ENCODE measurements at regions not wholly inside any gene's neighbourhood (a gene's known extent, or its start where the extent isn't known, plus 50 kb on each side); places are given as distances from the start of the nearest gene placed in this dataset.

DNA sequence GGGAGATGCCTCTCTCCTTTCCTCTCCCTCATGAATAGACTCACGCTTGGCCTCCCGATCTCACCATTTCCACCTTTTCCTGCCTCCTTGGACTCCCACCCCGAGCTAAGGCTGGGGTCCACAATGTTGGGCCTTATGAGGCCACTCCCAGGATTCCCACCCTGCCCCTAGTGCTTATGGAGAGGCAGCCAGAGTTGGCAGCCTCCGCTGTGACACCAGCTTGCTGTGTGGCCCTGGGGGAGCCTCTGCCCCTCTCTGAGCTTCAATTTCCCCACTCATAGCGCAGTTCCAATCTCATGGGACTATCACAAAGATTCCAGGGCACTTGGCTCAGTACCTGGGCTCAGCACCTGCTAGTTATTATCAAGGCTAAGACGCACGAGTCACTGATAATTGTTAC is 118.7 kb upstream of the WNT4 start:
- H3K36me3 Mint-ChIP-seq: no peaks in the 10 kb centered on the region
- no peaks in the 10 kb centered on the region for H3K9me3 Mint-ChIP-seq (ENCODE audit: low read depth)
- no peak overlapping the region for H3K4me3 Mint-ChIP-seq
- no peak overlapping the region for H3K27ac Mint-ChIP-seq
- no peaks in the 10 kb centered on the region for H3K4me1 Mint-ChIP-seq (ENCODE audit: low read depth)
- no peaks in the 10 kb centered on the region for H3K27me3 Mint-ChIP-seq

DNA sequence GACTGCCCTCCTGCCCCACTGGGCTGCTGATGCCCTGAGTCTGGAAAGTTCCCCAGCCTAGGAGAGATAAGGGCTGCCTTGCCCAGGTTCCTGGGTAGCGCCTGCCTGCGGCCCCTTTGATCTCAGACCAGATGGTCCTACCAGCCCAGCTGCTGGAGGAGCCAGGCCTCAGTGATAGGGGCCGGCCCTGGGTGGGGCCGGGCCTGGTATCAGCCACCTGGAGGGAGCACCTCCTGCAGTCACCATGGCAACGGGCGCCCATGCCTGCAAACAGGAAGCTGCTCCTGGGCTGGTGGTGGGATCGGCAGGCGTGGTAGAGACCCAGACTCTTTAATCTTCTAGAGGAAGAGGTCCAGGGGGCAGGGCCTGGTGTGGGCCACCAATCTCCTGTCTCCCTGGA is 119.7 kb upstream of the WNT4 start:
- H3K27me3 Mint-ChIP-seq: no peaks in the 10 kb centered on the region

DNA sequence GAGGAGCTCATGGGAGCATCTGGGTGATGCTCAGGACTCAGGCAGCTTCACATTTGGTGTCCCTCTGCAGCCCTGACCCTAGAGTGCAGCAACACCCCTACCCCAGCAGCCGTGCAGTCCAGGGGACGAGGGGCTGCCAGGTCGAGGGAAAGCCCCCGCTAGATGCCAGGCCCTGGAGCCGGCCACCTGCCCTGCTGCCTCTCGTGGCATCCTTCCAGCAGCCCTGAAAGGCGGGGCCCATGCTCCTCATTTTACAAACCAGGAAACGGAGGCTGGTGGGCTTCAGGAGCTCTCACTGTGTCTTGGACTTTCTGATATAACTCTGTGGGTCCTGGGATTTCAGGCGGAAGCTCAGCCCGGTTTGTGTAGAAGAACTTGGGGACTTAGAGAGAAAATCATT is 120.5 kb upstream of the WNT4 start:
- H3K27ac Mint-ChIP-seq: no peak overlapping the region
- no peak overlapping the region for H3K4me3 Mint-ChIP-seq
- H3K4me1 Mint-ChIP-seq (ENCODE audit: low read depth): no peaks in the 10 kb centered on the region
- H3K36me3 Mint-ChIP-seq: no peaks in the 10 kb centered on the region
- no peaks in the 10 kb centered on the region for H3K27me3 Mint-ChIP-seq
- no peaks in the 10 kb centered on the region for H3K9me3 Mint-ChIP-seq (ENCODE audit: low read depth)

More for the DNA sequence above, 119.7 kb upstream of the WNT4 start:
- Mint-ChIP-seq H3K4me3 (no peak overlapping the region), H3K27ac (no peak overlapping the region), H3K9me3 (ENCODE audit: low read depth) (no peaks in the 10 kb centered on the region), H3K4me1 (ENCODE audit: low read depth) (no peaks in the 10 kb centered on the region), H3K36me3 (no peaks in the 10 kb centered on the region)

DNA sequence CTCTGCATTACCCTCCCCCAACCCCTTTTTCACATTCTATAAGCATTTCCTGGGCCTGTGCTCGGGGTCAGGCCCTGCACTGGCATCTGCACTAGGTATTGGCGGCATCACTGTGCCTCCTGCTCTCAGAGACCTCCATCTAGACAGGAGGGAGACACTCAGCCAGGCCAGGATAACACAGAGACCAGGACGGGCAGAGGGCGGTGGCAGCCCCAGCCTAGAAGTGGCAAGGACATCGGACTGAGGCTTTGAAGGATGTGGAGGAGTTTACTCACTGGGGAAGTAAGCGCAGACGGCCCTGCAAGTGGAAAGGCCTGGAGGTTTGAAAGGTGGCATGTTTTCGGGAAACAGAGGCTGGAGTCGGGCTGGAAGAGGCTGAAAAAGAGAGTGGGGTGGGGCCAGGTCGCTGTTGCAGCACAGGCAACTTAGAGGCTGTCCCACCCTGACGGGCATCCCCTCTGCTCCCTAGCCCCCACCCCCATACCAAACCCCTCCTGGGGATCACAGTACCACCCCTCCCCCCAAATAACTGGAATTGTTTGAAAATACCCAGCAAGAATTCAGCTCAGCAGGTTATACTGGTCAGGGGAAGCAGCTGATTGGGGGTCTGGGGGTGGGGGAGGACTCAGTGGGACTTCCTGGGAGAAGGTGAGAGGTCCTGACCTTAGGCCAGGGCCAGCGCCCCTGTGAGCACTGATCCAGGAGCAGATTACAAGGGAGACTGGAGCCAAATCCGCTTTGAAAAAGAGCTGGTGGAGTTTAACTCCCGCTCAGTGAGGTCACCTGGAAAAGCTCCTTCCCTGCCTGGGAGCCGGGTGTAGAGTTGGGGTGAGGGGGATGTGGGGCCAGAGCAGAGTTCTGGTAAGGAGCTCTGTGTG is 121.8 kb upstream of the WNT4 start:
- no peak overlapping the region for H3K27ac Mint-ChIP-seq
- H3K4me3 Mint-ChIP-seq: no peak overlapping the region
- no peaks in the 10 kb centered on the region for H3K9me3 Mint-ChIP-seq (ENCODE audit: low read depth)
- no peaks in the 10 kb centered on the region for H3K27me3 Mint-ChIP-seq
- H3K36me3 Mint-ChIP-seq: no peaks in the 10 kb centered on the region
- no peaks in the 10 kb centered on the region for H3K4me1 Mint-ChIP-seq (ENCODE audit: low read depth)

DNA sequence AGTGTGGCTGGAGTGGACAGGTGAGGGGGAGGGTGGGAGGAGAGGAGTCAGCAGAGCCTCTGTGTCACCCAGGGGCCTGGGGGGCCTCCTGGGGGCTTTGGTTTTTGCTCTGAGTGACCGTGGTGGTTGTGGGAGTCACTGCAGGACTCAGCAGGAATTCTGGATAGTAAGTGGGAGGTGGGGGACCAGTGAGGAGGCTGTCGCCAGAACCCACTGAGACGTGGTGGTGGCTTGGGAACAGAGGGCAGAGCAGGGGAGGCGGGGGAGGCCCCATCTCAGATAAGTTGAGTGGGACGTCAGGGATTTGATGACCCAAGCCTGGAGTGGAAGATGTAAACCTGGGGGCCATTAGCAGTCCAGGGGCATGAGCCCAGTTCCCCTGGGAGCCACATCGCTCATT is 123.2 kb upstream of the WNT4 start:
- Mint-ChIP-seq H3K4me1 (ENCODE audit: low read depth) (no peaks in the 10 kb centered on the region), H3K27ac (no peak overlapping the region), H3K27me3 (no peaks in the 10 kb centered on the region), H3K36me3 (no peaks in the 10 kb centered on the region), H3K9me3 (ENCODE audit: low read depth) (no peaks in the 10 kb centered on the region), H3K4me3 (no peak overlapping the region)

DNA sequence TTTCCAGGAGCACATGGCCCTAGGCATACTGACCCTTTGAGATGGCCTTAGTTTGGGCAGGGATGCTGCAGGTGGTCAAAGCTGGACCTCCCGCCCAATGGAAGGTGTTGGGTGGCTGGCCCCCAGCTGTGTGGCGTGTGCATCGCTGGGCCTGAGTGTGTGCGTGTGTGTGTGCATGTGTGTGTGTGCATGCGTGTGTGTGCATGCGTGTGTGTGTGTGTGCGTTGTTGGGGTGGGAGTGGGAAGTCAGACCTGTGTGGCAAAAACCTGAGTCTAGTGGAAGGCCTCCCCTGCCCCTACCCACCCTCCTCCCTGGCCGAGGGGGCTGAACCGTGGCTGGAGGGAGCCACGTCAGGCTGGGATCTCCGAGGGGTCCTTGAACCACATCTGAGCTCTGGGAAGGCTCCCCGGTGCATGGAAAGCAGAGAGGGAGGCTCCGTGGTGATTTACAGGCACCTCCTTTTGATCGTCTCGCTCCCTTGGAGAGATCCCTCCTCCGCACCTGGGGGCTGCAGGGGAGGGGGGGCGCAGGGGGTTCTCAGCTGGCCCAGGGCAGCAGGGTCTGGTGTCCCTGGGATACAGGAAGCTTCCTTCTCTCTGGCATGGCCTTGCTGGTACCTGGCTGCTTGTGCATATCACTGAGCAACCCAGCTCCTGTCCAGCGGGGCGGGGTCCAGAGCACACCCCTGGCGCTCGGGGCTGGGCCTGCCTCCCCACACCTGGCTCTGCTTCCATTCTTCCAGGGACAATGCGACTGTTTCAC is 124.7 kb upstream of the WNT4 start:
- no peaks in the 10 kb centered on the region for H3K36me3 Mint-ChIP-seq
- no peaks in the 10 kb centered on the region for H3K27me3 Mint-ChIP-seq
- no peak overlapping the region for H3K27ac Mint-ChIP-seq
- H3K4me1 Mint-ChIP-seq (ENCODE audit: low read depth): no peaks in the 10 kb centered on the region
- no peak overlapping the region for H3K4me3 Mint-ChIP-seq
- no peaks in the 10 kb centered on the region for H3K9me3 Mint-ChIP-seq (ENCODE audit: low read depth)

DNA sequence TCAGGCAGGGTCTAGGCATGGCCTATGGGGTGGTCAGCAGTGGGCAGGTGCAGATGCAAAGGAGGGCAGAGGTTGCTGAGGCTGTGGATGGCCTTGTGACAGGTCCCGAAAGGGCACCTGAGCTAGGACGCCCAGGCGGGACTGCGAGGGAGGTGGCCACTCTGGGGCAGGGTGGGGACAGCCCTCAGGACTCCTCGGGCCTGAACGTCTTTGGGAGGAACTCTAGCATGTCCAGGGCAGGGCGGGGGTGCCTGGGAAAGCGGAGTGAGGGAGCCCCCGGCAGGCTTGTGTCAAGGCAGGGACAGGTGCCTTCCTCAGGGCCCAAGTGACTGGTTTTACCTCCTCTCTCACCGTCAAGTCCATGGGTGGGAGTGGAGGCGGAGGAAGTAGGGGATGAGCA is 125.4 kb upstream of the WNT4 start:
- Mint-ChIP-seq H3K27me3 (no peaks in the 10 kb centered on the region), H3K36me3 (no peaks in the 10 kb centered on the region), H3K27ac (no peak overlapping the region), H3K4me1 (ENCODE audit: low read depth) (no peaks in the 10 kb centered on the region), H3K9me3 (ENCODE audit: low read depth) (no peaks in the 10 kb centered on the region), H3K4me3 (no peak overlapping the region)

DNA sequence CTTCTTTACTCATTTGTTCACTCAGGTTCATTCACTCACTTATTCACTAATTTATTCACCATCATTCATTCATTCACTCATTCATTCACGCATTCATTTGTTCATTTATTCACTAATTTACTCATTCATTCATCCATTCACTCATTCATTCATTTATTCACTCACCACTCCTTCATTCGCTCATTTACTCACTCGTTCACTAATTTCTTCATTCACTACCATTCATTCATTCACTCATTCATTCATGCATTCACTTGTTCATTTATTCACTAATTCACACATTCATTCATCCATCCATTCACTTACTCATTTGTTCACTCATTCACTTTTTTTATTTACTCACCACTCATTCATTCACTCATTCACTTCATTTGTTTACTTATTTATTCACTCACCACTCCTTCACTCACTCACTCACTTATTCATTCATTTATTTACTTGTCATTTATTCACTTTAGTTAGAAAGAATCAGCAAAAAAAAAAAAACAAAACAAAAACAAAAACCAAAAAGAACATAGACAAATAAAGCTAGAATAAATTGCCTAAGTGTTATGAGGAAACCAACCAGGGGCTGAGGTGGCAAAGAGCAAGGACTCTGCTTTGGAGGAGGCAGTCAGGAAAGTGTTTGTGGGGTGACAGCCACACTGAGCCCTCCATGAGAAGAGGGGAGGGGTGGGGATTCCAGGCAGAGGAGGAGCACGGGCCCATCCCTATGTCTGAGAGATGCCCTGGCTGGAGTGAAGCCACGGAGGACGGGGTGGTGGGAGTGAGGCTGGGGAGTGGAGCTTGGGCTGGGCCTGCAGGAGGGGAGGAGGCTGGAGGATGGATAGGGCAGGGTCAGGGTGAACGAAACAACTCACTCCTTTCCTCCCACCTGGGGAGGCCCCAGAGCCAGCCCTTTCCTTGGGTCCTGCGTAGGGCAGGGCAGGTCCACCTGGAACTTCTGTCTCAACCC is 129.2 kb upstream of the WNT4 start:
- Mint-ChIP-seq H3K27ac (no peak overlapping the region), H3K36me3 (no peaks in the 10 kb centered on the region)

DNA sequence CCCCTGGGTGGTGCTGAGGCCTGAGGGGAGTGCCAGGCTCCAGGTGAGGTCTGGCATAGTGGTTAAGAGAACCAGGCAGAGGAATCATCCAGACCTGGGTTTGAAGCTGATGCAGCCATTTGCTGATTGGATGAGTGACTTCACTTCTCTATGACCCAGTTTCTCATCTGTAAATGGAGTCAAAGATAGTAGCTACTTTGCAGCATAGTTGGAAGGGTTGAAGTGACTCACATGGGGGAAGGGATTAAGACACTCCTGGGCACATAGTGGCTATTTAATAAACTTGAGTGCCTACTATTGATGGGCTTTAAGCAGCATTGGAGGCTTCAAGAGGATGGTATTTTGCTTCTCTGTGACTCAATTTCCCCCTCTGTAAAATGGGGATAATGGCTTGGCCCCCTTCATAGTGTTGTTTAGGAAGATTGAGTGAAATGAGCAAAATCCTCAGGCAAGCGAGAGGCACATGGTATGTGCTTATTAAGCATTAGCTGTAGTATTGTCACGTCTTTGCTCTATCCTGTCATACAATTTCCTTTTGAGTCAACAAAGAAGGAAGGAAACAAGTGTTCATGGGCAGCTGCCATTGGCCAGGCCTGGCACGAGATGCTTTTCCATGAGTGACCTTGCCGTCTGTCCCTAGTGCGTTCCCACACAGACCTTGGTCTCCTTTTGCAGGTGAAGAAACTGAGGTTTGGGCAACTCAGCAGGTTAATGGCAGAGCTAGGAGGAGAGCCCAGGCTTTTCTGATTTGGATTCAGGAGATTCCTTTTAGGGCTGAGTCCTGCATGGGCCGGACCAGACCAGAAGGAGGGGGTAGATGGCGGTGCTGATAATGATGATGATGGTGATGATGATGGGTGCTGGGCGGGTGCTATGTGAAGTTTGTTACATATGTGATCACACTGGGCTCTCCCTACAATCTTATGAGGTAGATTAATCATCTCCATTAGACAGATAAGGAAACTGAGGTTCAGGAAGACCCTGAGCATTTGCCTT is 131.1 kb upstream of the WNT4 start:
- Mint-ChIP-seq H3K4me3 (no peak overlapping the region), H3K4me1 (ENCODE audit: low read depth) (no peaks in the 10 kb centered on the region), H3K27ac (no peak overlapping the region), H3K36me3 (no peaks in the 10 kb centered on the region), H3K27me3 (peaks cover 3% of the 10 kb centered on the region), H3K9me3 (ENCODE audit: low read depth) (no peaks in the 10 kb centered on the region)

More for the DNA sequence above, 129.2 kb upstream of the WNT4 start:
- Mint-ChIP-seq H3K4me1 (ENCODE audit: low read depth) (no peaks in the 10 kb centered on the region), H3K4me3 (no peak overlapping the region), H3K27me3 (peaks cover 3% of the 10 kb centered on the region), H3K9me3 (ENCODE audit: low read depth) (no peaks in the 10 kb centered on the region)

DNA sequence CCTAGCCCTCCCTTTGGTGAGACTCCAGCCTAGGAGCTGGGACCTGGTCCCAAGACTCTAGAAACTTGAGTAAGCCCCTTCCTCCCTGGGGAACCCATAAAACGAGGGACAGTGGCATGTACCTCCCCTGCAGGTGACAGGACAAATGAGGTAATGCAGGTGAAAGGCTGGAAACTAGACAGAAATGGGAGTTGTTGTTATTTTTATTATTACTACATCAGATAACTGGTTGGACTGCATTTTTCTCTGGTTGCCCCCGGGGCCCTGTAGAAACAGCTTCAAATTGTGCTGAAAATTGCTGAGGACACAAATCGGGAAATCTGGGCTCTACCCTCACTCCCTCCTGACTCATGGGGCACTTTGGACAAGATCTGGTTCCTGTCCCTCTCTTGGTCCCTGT is 132.3 kb upstream of the WNT4 start:
- Mint-ChIP-seq H3K4me3 (no peak overlapping the region), H3K27ac (no peak overlapping the region)

DNA sequence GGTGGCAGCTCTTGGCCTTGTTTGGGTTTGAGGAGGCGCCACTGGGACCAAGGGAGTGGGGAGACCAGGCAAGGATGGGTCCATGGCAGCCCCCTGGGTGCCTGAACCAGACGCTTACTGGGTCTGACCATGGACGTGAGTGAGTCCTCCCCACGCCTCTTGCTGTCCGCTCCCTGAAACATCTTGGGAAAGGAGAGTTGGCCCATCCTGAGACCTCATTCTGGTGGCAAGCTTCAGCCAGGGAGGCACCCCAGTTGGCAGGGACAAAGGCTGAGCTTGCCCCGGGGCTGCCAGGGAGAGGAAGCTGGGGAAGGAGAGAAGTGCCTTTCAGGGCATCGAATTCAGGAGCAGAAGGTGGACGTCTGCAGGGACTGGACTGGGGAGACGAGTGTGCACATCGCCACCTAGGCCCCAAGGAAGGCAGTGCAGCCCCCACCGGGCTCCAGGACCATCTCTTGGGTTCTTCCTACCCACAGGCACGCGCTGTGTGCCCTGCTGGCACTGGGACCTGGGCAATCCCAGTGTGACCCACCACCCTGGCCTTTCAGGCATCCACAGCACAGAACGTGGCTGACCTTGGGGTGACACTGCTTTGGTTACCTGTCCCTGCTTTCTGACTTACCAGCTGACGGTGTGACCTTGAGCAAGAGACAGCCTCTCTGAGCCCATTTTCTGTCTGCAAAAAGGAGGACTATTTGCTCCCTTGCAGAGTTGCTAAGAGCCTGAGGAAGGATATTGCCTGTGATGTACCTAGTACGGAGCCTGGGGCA is 132.9 kb upstream of the WNT4 start:
- no peaks in the 10 kb centered on the region for H3K36me3 Mint-ChIP-seq
- H3K4me1 Mint-ChIP-seq (ENCODE audit: low read depth): no peaks in the 10 kb centered on the region
- peaks cover 8% of the 10 kb centered on the region for H3K27me3 Mint-ChIP-seq
- H3K9me3 Mint-ChIP-seq (ENCODE audit: low read depth): no peaks in the 10 kb centered on the region
- H3K4me3 Mint-ChIP-seq: no peak overlapping the region
- no peak overlapping the region for H3K27ac Mint-ChIP-seq

More for the DNA sequence above, 132.3 kb upstream of the WNT4 start:
- Mint-ChIP-seq H3K4me1 (ENCODE audit: low read depth) (no peaks in the 10 kb centered on the region), H3K27me3 (peaks cover 5% of the 10 kb centered on the region), H3K9me3 (ENCODE audit: low read depth) (no peaks in the 10 kb centered on the region), H3K36me3 (no peaks in the 10 kb centered on the region)

DNA sequence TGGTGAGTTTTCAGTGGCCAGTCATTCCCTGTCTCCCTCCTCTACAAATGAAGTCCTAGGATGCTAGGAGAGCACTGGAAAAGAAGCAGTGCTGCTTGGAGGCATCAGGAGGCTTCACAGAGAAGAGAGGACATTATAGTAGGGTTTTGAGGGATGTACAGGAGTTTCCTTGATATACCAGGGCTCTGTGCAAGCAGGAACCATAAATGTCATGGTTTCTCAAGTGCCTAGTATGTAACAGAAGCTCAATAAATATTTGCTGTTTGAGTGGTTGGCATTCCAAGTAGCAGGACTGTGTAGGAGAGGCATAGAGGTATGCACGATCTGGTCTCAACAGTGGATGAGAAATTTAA is 133.5 kb upstream of the WNT4 start:
- H3K4me3 Mint-ChIP-seq: no peak overlapping the region
- no peak overlapping the region for H3K27ac Mint-ChIP-seq
- peaks cover 8% of the 10 kb centered on the region for H3K27me3 Mint-ChIP-seq
- no peaks in the 10 kb centered on the region for H3K4me1 Mint-ChIP-seq (ENCODE audit: low read depth)
- H3K9me3 Mint-ChIP-seq (ENCODE audit: low read depth): no peaks in the 10 kb centered on the region
- H3K36me3 Mint-ChIP-seq: no peaks in the 10 kb centered on the region

DNA sequence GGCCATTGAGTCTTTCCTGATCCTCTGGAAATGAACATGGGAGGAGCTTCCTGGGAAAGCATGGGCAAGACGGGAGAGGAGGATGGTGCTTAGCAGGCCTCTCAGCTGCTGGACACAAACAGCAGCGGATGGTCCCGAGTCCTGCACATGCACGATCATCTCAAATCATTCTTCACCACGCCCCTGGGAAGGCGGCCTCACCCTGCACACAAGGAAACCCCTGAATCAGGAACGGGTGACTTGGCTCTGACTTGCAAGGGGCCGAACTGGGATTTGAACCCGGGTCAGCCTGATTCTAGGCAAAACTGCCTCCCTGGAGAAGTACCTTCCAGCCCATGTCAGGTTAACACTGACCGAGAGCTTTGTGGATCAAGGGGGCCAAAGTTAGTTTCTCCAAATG is 134.8 kb upstream of the WNT4 start:
- no peaks in the 10 kb centered on the region for H3K9me3 Mint-ChIP-seq (ENCODE audit: low read depth)
- no peaks in the 10 kb centered on the region for H3K4me1 Mint-ChIP-seq (ENCODE audit: low read depth)
- H3K27me3 Mint-ChIP-seq: peaks cover 8% of the 10 kb centered on the region
- H3K27ac Mint-ChIP-seq: no peak overlapping the region
- H3K36me3 Mint-ChIP-seq: no peaks in the 10 kb centered on the region
- no peak overlapping the region for H3K4me3 Mint-ChIP-seq

Data from activated naive CD8-positive, alpha-beta T cell (primary cell).